Right ventricle myocardium superior (tissue), 1 donor: ENCODE measurements at regions not wholly inside any gene's neighbourhood (a gene's known extent, or its start where the extent isn't known, plus 50 kb on each side); places are given as distances from the start of the nearest gene placed in this dataset.

Experiments used
- ATAC-seq: fragments of 200-7000 bp; cut with Tn5 transposase; one replicate; pipeline ENCODE4 v1.9.1; 2020; ENCODE audit warnings: mild to moderate bottlenecking; ENCODE audit not compliant: poor library complexity
- DNase-seq: peaks from one replicate; pipeline ENCODE4 v3.0.0-alpha.2; 2020
- intact Hi-C: fragments of 100-400 bp; cut with DNase I; formaldehyde crosslinking; loops from one replicate; pipeline ENCODE4 v1.11.2; 2022
- donor health status: DM: no; HTN: yes; CAD: no; lungs with severe emphysema.

DNA sequence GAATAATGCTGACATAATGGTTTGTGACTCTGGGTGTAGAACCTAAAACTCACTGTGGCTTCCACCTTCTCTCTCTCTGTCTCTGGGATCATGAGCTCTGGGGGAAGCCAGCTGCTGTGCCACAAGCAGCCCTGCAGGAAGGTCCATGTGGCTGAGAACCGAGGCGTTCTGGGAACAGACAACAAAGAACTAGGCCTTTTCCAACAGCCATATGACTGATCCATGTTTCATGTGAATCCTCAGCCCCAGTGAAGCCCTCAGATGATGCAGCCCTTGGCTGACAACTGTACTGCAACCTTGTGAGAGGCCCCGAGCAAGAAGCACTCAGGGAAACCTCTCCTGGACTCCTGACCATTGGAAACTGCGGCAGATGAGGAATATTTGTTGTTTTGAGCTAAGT lies 56.6 kb downstream of the HLA-G start:
- ATAC-seq (no peak), DNase-seq (no peak)
- intact Hi-C loops: no loop called here

GRCh38 chr6:29886701-29887100 lies 55.6 kb upstream of the HLA-A start:
- ATAC-seq: no peak
- no peak for DNase-seq
- intact Hi-C loops: no loop called here

GRCh38 chr6:29887330-29887818 lies 55.0 kb upstream of the HLA-A start:
- ATAC-seq: peak; percentile 57
- intact Hi-C loops: no loop called here
- DNase-seq: peak; percentile 60

DNA sequence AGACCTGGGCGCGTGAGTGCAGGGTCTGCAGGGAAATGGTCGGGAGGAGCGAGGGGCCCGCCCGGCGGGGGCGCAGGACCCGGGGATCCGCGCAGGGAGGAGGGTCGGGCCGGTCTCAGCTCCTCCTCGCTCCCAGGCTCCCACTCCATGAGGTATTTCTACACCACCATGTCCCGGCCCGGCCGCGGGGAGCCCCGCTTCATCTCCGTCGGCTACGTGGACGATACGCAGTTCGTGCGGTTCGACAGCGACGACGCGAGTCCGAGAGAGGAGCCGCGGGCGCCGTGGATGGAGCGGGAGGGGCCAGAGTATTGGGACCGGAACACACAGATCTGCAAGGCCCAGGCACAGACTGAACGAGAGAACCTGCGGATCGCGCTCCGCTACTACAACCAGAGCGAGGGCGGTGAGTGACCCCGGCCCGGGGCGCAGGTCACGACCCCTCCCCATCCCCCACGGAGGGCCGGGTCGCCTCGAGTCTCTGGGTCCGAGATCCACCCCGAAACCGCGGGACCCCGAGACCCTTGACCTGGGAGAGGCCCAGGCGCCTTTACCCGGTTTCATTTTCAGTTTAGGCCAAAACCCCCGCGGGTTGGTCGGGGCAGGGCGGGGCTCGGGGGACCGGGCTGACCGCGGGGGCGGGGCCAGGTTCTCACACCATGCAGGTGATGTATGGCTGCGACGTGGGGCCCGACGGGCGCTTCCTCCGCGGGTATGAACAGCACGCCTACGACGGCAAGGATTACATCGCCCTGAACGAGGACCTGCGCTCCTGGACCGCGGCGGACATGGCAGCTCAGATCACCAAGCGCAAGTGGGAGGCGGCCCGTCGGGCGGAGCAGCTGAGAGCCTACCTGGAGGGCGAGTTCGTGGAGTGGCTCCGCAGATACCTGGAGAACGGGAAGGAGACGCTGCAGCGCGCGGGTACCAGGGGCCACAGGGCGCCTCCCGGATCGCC lies 54.2 kb upstream of the HLA-A start:
- ATAC-seq (peak; percentile 92), DNase-seq (peak; percentile 88)
- intact Hi-C loops: no loop called here
